Activated CD4-positive, alpha-beta T cell treated with anti-CD3 and anti-CD28 coated beads, Interleukin-2, amount 10 ng/mL, durations not matched to agents 24 days and 14 days (primary cell): ENCODE measurements at regions not wholly inside any gene's neighbourhood (a gene's known extent, or its start where the extent isn't known, plus 50 kb on each side); places are given as distances from the start of the nearest gene placed in this dataset.

ENCODE experiments used
- DNase-seq: peaks from one replicate; pipeline ENCODE4 v3.0.0; 2022
- H3K27ac Mint-ChIP-seq: one replicate; pipeline ENCODE4 v1.8.0; 2022; ENCODE audit warnings: mild to moderate bottlenecking, mixed read lengths
- H3K27me3 Mint-ChIP-seq: one replicate; pipeline ENCODE4 v1.8.0; 2022; ENCODE audit warnings: mixed read lengths
- H3K36me3 Mint-ChIP-seq: one replicate; pipeline ENCODE4 v1.8.0; 2022; ENCODE audit warnings: low read depth, mild to moderate bottlenecking, mixed read lengths
- H3K4me1 Mint-ChIP-seq: one replicate; pipeline ENCODE4 v1.8.0; 2021; ENCODE audit warnings: mixed read lengths
- H3K4me3 Mint-ChIP-seq: one replicate; pipeline ENCODE4 v1.8.0; 2022; ENCODE audit warnings: mild to moderate bottlenecking, moderate library complexity, mixed read lengths
- H3K9me3 Mint-ChIP-seq: one replicate; pipeline ENCODE4 v1.8.0; 2021; ENCODE audit warnings: mixed read lengths
- intact Hi-C: fragments of 100-400 bp; cut with micrococcal nuclease; formaldehyde crosslinking; loops from one replicate; pipeline ENCODE4 v1.15.1; 2023

- Mint-ChIP-seq H3K27me3 (no peaks in the 10 kb centered on the region), H3K4me3 (no peak overlapping the region), H3K9me3 (no peaks in the 10 kb centered on the region), H3K27ac (no peak overlapping the region), H3K4me1 (peaks cover 10% of the 10 kb centered on the region), H3K36me3 (no peaks in the 10 kb centered on the region)
- intact Hi-C loops = no loop called here
- DNase-seq = no peak
These were observed 302.6 kb downstream of the PCNX1 start for GRCh38 chr14:71209888-71210287.

- Mint-ChIP-seq H3K36me3 (peaks cover 3% of the 10 kb centered on the region), H3K4me3 (no peak overlapping the region)
- intact Hi-C loops = no loop called here
These were observed 304.8 kb downstream of the PCNX1 start for GRCh38 chr14:71212093-71212492.

GRCh38 chr14:71212683-71213107, 305.4 kb downstream of the PCNX1 start:
- no peak for DNase-seq
- H3K4me3 Mint-ChIP-seq = no peak overlapping the region
- intact Hi-C loops = no loop called here
- peaks cover 7% of the 10 kb centered on the region for H3K36me3 Mint-ChIP-seq
- peaks cover 12% of the 10 kb centered on the region for H3K4me1 Mint-ChIP-seq
- no peaks in the 10 kb centered on the region for H3K27me3 Mint-ChIP-seq
- H3K27ac Mint-ChIP-seq = no peak overlapping the region
- peaks cover 6% of the 10 kb centered on the region for H3K9me3 Mint-ChIP-seq

More at GRCh38 chr14:71212093-71212492, 304.8 kb downstream of the PCNX1 start:
- no peaks in the 10 kb centered on the region for H3K27me3 Mint-ChIP-seq
- no peak overlapping the region for H3K27ac Mint-ChIP-seq
- DNase-seq = no peak
- peaks cover 10% of the 10 kb centered on the region for H3K4me1 Mint-ChIP-seq
- peaks cover 3% of the 10 kb centered on the region for H3K9me3 Mint-ChIP-seq

- peaks cover 25% of the 10 kb centered on the region for H3K4me1 Mint-ChIP-seq
- intact Hi-C loops = no loop called here
- H3K27ac Mint-ChIP-seq = no peak overlapping the region
- no peak for DNase-seq
- H3K9me3 Mint-ChIP-seq = peaks cover 10% of the 10 kb centered on the region
- H3K4me3 Mint-ChIP-seq = no peak overlapping the region
- peaks cover 16% of the 10 kb centered on the region for H3K36me3 Mint-ChIP-seq
- H3K27me3 Mint-ChIP-seq = no peaks in the 10 kb centered on the region
These were observed 307.0 kb downstream of the PCNX1 start for GRCh38 chr14:71214241-71214640.

- DNase-seq = no peak
- H3K27me3 Mint-ChIP-seq = no peaks in the 10 kb centered on the region
- H3K4me3 Mint-ChIP-seq = no peak overlapping the region
- H3K36me3 Mint-ChIP-seq = peaks cover 16% of the 10 kb centered on the region
- H3K27ac Mint-ChIP-seq = peak overlapping the region; percentile 13
- peaks cover 15% of the 10 kb centered on the region for H3K4me1 Mint-ChIP-seq
- H3K9me3 Mint-ChIP-seq = peaks cover 13% of the 10 kb centered on the region
- intact Hi-C loops = no loop called here
These were observed 313.2 kb downstream of the PCNX1 start for GRCh38 chr14:71220462-71220861.

GRCh38 chr14:71221119-71221518, 313.9 kb downstream of the PCNX1 start:
- Mint-ChIP-seq H3K27ac (no peak overlapping the region), H3K4me1 (peaks cover 15% of the 10 kb centered on the region), H3K36me3 (peaks cover 16% of the 10 kb centered on the region), H3K4me3 (no peak overlapping the region), H3K9me3 (peaks cover 13% of the 10 kb centered on the region), H3K27me3 (no peaks in the 10 kb centered on the region)
- no peak for DNase-seq
- intact Hi-C loops = no loop called here

- intact Hi-C loops = no loop called here
- H3K36me3 Mint-ChIP-seq = no peaks in the 10 kb centered on the region
- H3K9me3 Mint-ChIP-seq = peaks cover 3% of the 10 kb centered on the region
- DNase-seq = no peak
- H3K4me3 Mint-ChIP-seq = no peak overlapping the region
- H3K27ac Mint-ChIP-seq = no peak overlapping the region
- peaks cover 3% of the 10 kb centered on the region for H3K4me1 Mint-ChIP-seq
- no peaks in the 10 kb centered on the region for H3K27me3 Mint-ChIP-seq
These were observed 317.9 kb downstream of the PCNX1 start for GRCh38 chr14:71225113-71225512.

GRCh38 chr14:71228711-71229110, 321.5 kb downstream of the PCNX1 start:
- intact Hi-C loops = no loop called here
- Mint-ChIP-seq H3K27me3 (peaks cover 1% of the 10 kb centered on the region), H3K9me3 (no peaks in the 10 kb centered on the region), H3K27ac (no peak overlapping the region), H3K36me3 (no peaks in the 10 kb centered on the region), H3K4me3 (no peak overlapping the region), H3K4me1 (peaks cover 7% of the 10 kb centered on the region)
- DNase-seq = no peak

GRCh38 chr14:71229875-71230274, 322.6 kb downstream of the PCNX1 start:
- Mint-ChIP-seq H3K27me3 (peaks cover 1% of the 10 kb centered on the region), H3K36me3 (no peaks in the 10 kb centered on the region), H3K4me3 (no peak overlapping the region), H3K27ac (no peak overlapping the region), H3K9me3 (no peaks in the 10 kb centered on the region), H3K4me1 (peaks cover 7% of the 10 kb centered on the region)
- no peak for DNase-seq
- intact Hi-C loops = no loop called here

DNA sequence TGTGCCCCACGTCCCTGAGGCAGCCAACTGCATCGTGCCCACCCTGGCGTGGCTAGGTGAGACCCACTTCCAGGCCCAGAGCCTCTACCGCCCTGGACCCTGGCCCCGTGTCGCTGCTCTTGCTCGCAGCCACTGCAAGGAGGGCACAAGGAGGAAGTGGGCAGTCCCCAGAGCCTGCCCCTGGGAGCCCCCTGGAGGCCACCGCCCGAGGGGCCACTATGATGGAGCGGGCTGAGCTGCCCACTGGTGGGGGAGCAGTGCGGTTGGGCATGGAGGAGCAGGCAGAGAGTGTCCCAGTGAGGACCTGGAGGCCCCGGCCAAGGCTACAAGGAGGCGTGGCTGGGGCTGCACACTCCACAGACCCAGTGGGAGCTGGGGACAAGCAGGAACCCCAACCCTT, 323.6 kb downstream of the PCNX1 start:
- H3K4me3 Mint-ChIP-seq = no peak overlapping the region
- no peaks in the 10 kb centered on the region for H3K9me3 Mint-ChIP-seq
- intact Hi-C loops = no loop called here
- H3K36me3 Mint-ChIP-seq = no peaks in the 10 kb centered on the region
- H3K27ac Mint-ChIP-seq = no peak overlapping the region
- no peak for DNase-seq
- peaks cover 1% of the 10 kb centered on the region for H3K27me3 Mint-ChIP-seq
- peaks cover 7% of the 10 kb centered on the region for H3K4me1 Mint-ChIP-seq

DNA sequence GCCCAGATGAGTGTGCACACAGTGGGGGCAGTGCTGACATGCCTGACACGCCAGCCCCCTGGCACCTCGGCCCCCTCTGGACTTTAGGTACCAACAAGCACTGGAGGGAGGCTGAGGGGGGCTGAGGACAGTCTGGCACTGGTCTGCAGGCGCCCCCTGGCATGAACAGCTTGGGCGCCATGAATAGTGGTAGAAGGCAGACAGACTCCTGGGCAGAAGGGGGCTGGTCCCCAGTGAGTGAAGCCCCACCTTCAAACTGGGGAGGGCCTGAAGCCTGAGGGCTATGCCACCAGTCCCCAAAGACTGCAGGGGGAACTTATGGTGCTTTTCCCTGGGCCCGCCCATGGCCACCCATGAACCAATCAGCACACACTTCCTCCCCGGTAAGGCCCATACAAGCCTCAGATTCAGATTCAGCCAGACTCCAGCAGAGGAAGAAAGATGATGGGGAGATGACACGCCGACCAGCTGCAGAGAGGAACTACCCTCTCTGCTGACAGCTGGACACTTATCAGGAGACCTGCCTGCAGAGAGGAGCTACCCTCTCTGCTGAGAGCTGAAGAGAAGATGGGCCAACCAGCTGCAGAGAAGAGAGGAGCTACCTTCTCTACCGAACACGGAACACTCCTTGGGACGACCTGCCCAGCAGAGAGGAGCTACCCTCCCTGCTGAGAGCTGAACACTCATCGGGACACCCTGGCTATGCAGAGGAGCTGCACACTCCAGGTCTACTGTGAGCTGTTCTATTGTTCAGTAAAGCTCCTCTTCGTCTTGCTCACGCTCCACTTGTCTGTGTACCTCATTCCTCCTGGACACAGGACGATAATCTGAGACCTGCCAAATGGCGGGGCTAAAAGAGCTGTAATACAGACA, 324.5 kb downstream of the PCNX1 start:
- H3K9me3 Mint-ChIP-seq = no peaks in the 10 kb centered on the region
- H3K4me3 Mint-ChIP-seq = no peak overlapping the region
- peaks cover 7% of the 10 kb centered on the region for H3K4me1 Mint-ChIP-seq
- DNase-seq = peak; percentile 63
- H3K36me3 Mint-ChIP-seq = no peaks in the 10 kb centered on the region
- H3K27ac Mint-ChIP-seq = no peak overlapping the region
- intact Hi-C loops = no loop called here
- peaks cover 4% of the 10 kb centered on the region for H3K27me3 Mint-ChIP-seq

- Mint-ChIP-seq H3K36me3 (no peaks in the 10 kb centered on the region), H3K27ac (no peak overlapping the region), H3K27me3 (peaks cover 4% of the 10 kb centered on the region), H3K4me3 (no peak overlapping the region), H3K4me1 (peaks cover 7% of the 10 kb centered on the region), H3K9me3 (no peaks in the 10 kb centered on the region)
- no peak for DNase-seq
- intact Hi-C loops = no loop called here
These were observed 325.2 kb downstream of the PCNX1 start for GRCh38 chr14:71232506-71232905.

GRCh38 chr14:71235875-71236274, 328.6 kb downstream of the PCNX1 start:
- Mint-ChIP-seq H3K36me3 (no peaks in the 10 kb centered on the region), H3K4me1 (peaks cover 4% of the 10 kb centered on the region), H3K27ac (no peak overlapping the region), H3K4me3 (no peak overlapping the region), H3K27me3 (peaks cover 4% of the 10 kb centered on the region), H3K9me3 (peaks cover under 1% of the 10 kb centered on the region)
- intact Hi-C loops = no loop called here
- DNase-seq = no peak

- intact Hi-C loops = no loop called here
- Mint-ChIP-seq H3K27me3 (peaks cover 4% of the 10 kb centered on the region), H3K27ac (no peak overlapping the region), H3K4me1 (peaks cover 6% of the 10 kb centered on the region), H3K36me3 (no peaks in the 10 kb centered on the region), H3K9me3 (peaks cover 5% of the 10 kb centered on the region), H3K4me3 (no peak overlapping the region)
- no peak for DNase-seq
These were observed 329.2 kb downstream of the PCNX1 start for GRCh38 chr14:71236487-71236886.

DNA sequence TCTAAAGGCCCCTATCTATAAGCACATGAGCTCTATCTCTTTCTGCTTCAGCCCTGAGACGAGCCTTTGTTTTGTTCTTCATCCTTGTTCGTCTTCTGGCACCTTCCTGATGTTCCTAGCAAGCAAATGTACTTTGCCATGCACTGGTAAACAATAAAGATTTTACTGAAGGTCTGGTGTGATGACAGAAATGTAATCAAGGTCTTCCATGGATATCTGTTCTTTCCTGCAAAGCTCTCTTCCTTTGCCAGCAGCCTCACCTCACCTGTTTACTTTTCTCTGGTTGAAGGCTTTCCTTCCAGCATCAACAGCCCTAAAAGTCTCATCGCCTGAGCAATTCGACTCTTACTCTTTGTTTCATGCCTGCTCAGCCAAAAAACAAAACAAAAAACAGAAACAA, 330.3 kb downstream of the PCNX1 start:
- no peaks in the 10 kb centered on the region for H3K36me3 Mint-ChIP-seq
- peaks cover 8% of the 10 kb centered on the region for H3K9me3 Mint-ChIP-seq
- DNase-seq = no peak
- peaks cover 4% of the 10 kb centered on the region for H3K27me3 Mint-ChIP-seq
- H3K4me1 Mint-ChIP-seq = peaks cover 5% of the 10 kb centered on the region
- no peak overlapping the region for H3K4me3 Mint-ChIP-seq
- intact Hi-C loops = no loop called here
- no peak overlapping the region for H3K27ac Mint-ChIP-seq
